Spleen (tissue), 7 donors: ENCODE measurements at regions not wholly inside any gene's neighbourhood (a gene's known extent, or its start where the extent isn't known, plus 50 kb on each side); places are given as distances from the start of the nearest gene placed in this dataset.

Experiments
- POLR2AphosphoS5 ChIP-seq, 3 donors: sonication (generic); formaldehyde crosslinking; IDR thresholded peaks; one replicate each; pipeline ENCODE4 v1.5.1; 2017; ENCODE audit warnings: antibody characterized with exemption in 3 of 3
- TF ChIP-seq, protein P1 (sequence below), 11 experiments: fragments of 200-600 bp in 7 of 11; fragments of 450-650 bp in 4 of 11; sonication (generic) in 4 of 11; IDR thresholded peaks in 8 of 11; conservative IDR thresholded peaks in 3 of 11; 1 replicate in 7 of 11; 2 replicates in 4 of 11; pipeline versions ENCODE4 v1.4.0 to v1.8.0; 2016 to 2021; ENCODE audit warnings: antibody characterized with exemption in 11 of 11, inconsistent platforms in 4 of 11, mild to moderate bottlenecking in 1 of 11
- donor health status: DM: no; HTN: no; CAD: no; lungs with moderate emphysema.
- donor health status: DM: no; HTN: no; CAD: no.
- donor health status: DM: no; HTN: no; CAD: no.

GRCh38 chr4:148730082-148730640 lies 287.9 kb upstream of the NR3C2 start:
- TF ChIP-seq, protein P1, sequence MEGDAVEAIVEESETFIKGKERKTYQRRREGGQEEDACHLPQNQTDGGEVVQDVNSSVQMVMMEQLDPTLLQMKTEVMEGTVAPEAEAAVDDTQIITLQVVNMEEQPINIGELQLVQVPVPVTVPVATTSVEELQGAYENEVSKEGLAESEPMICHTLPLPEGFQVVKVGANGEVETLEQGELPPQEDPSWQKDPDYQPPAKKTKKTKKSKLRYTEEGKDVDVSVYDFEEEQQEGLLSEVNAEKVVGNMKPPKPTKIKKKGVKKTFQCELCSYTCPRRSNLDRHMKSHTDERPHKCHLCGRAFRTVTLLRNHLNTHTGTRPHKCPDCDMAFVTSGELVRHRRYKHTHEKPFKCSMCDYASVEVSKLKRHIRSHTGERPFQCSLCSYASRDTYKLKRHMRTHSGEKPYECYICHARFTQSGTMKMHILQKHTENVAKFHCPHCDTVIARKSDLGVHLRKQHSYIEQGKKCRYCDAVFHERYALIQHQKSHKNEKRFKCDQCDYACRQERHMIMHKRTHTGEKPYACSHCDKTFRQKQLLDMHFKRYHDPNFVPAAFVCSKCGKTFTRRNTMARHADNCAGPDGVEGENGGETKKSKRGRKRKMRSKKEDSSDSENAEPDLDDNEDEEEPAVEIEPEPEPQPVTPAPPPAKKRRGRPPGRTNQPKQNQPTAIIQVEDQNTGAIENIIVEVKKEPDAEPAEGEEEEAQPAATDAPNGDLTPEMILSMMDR (IDR thresholded peaks at IDR 0.05 in 8 of 11, conservative IDR thresholded peaks at IDR 0.05 in 3 of 11) = no peak
- no peak for TF ChIP-seq POLR2AphosphoS5 (IDR thresholded peaks at IDR 0.05)
